CD4-positive, alpha-beta T cell (primary cell): ENCODE measurements at regions not wholly inside any gene's neighbourhood (a gene's known extent, or its start where the extent isn't known, plus 50 kb on each side); places are given as distances from the start of the nearest gene placed in this dataset.

Experiments
- ATAC-seq: fragments of 200-7000 bp; cut with Tn5 transposase; one replicate; pipeline ENCODE4 v1.10.0; 2022; ENCODE audit warnings: mild to moderate bottlenecking; ENCODE audit not compliant: poor library complexity
- CTCF ChIA-PET: fragments of 350-600 bp; sonication (Branson Sonifier 250); formaldehyde crosslinking; loops from one replicate; lab custom pipeline; 2021; ENCODE audit warnings: antibody characterized with exemption, inconsistent platforms; lab: Charles Lee
- POLR2A ChIA-PET: fragments of 350-600 bp; sonication (Branson Sonifier 250); formaldehyde crosslinking; loops from one replicate; lab custom pipeline; 2021; ENCODE audit warnings: antibody characterized with exemption, inconsistent platforms; lab: Charles Lee
- DNase-seq, 14 experiments: peaks; one replicate each; pipeline ENCODE4 v3.0.0-alpha.2; 2013 to 2020; ENCODE audit warnings: mixed read lengths in 2 of 14
- H3K27ac ChIP-seq, 2 donors: one replicate each; pipeline versions ENCODE4 v1.5.1 to v1.7.0; 2013; ENCODE audit warnings: low read length in 2 of 2, low read depth in 1 of 2, mild to moderate bottlenecking in 1 of 2
- H3K27me3 ChIP-seq, 2 experiments: 1 replicate in 1 of 2; 2 replicates in 1 of 2; pipeline versions ENCODE4 v1.6.1 to v1.7.0; 2013; ENCODE audit warnings: low read length in 2 of 2, control low read depth in 1 of 2, mild to moderate bottlenecking in 1 of 2, moderate library complexity in 1 of 2; ENCODE audit not compliant: insufficient read depth in 2 of 2, control insufficient read depth in 1 of 2
- H3K36me3 ChIP-seq: one replicate; pipeline ENCODE4 v1.6.1; 2013; ENCODE audit warnings: low read length, control low read depth; ENCODE audit not compliant: insufficient read depth
- H3K4me1 ChIP-seq: one replicate; pipeline ENCODE4 v1.6.1; 2013; ENCODE audit warnings: low read length, control low read depth; ENCODE audit not compliant: insufficient read depth
- H3K4me3 ChIP-seq: one replicate; pipeline ENCODE4 v1.5.1; 2013; ENCODE audit warnings: mild to moderate bottlenecking, low read length, moderate library complexity
- H3K9me3 ChIP-seq, 2 experiments: 1 replicate in 1 of 2; 2 replicates in 1 of 2; pipeline versions ENCODE4 v1.6.1 to v1.7.0; 2013; ENCODE audit warnings: low read length in 2 of 2, mild to moderate bottlenecking in 2 of 2, control low read depth in 1 of 2, moderate library complexity in 1 of 2; ENCODE audit not compliant: control insufficient read depth in 1 of 2, insufficient read depth in 1 of 2
- H3K27ac Mint-ChIP-seq: one replicate; pipeline ENCODE4 v1.8.0; 2020; ENCODE audit warnings: mixed read lengths
- H3K27me3 Mint-ChIP-seq: one replicate; pipeline ENCODE4 v1.8.0; 2021; ENCODE audit warnings: mixed read lengths
- H3K36me3 Mint-ChIP-seq: one replicate; pipeline ENCODE4 v1.8.0; 2021; ENCODE audit warnings: low read depth, mixed read lengths
- H3K4me1 Mint-ChIP-seq: one replicate; pipeline ENCODE4 v1.8.0; 2021; ENCODE audit warnings: low read depth, mixed read lengths
- H3K4me3 Mint-ChIP-seq: one replicate; pipeline ENCODE4 v1.8.0; 2020; ENCODE audit warnings: mild to moderate bottlenecking, mixed read lengths
- H3K9me3 Mint-ChIP-seq: one replicate; pipeline ENCODE4 v1.8.0; 2020; ENCODE audit warnings: mixed read lengths
- intact Hi-C, 2 experiments: fragments of 100-400 bp; cut with DNase I in 1 of 2; cut with micrococcal nuclease in 1 of 2; formaldehyde crosslinking; loops; one replicate each; pipeline versions ENCODE4 v1.15.1 to v1.9.0; 2023 to 2025; cut with DNase I, micrococcal nuclease
- TF ChIP-seq, protein P1 (sequence below): fragments of 200-600 bp; IDR thresholded peaks from one replicate; pipeline ENCODE4 v1.8.0; 2022; ENCODE audit warnings: antibody characterized with exemption, mild to moderate bottlenecking

DNA sequence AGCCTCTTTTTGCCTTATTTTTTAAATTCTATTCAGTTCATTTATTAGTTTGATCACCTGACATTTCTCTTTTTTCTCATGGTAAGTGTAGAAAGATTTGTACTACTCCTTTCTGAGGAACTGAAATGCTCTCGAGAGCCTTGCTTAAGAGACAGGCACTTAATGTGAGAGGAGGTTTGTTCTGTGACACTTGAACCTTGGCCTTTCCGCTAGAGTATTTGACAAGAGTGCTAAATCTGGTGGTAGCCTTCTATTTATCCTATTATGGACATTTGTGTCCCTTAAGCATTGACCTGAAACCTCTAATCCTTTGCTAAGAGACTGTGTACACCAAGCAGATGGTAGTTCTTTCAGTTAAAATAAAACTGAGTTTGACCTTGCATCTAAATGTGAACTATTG is 805.0 kb upstream of the PTPRD start:
- H3K36me3 Mint-ChIP-seq = no peaks in the 10 kb centered on the region
- Histone ChIP-seq H3K27ac (no peak overlapping the region), H3K9me3 (peaks cover 0 to 19% of the 10 kb centered on the region in 2 experiments), H3K27me3 (no peaks in the 10 kb centered on the region), H3K4me3 (no peak overlapping the region), H3K36me3 (no peaks in the 10 kb centered on the region), H3K4me1 (no peaks in the 10 kb centered on the region)
- H3K4me1 Mint-ChIP-seq = no peaks in the 10 kb centered on the region
- POLR2A ChIA-PET = no interaction called here
- no peaks in the 10 kb centered on the region for H3K27me3 Mint-ChIP-seq
- CTCF ChIA-PET = no interaction called here
- no peak overlapping the region for H3K27ac Mint-ChIP-seq
- no peak for ATAC-seq
- H3K9me3 Mint-ChIP-seq = peaks cover 9% of the 10 kb centered on the region
- TF ChIP-seq, protein P1, sequence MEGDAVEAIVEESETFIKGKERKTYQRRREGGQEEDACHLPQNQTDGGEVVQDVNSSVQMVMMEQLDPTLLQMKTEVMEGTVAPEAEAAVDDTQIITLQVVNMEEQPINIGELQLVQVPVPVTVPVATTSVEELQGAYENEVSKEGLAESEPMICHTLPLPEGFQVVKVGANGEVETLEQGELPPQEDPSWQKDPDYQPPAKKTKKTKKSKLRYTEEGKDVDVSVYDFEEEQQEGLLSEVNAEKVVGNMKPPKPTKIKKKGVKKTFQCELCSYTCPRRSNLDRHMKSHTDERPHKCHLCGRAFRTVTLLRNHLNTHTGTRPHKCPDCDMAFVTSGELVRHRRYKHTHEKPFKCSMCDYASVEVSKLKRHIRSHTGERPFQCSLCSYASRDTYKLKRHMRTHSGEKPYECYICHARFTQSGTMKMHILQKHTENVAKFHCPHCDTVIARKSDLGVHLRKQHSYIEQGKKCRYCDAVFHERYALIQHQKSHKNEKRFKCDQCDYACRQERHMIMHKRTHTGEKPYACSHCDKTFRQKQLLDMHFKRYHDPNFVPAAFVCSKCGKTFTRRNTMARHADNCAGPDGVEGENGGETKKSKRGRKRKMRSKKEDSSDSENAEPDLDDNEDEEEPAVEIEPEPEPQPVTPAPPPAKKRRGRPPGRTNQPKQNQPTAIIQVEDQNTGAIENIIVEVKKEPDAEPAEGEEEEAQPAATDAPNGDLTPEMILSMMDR = no peak
- intact Hi-C loops = no loop called here
- no peak for DNase-seq
- no peak overlapping the region for H3K4me3 Mint-ChIP-seq

DNA sequence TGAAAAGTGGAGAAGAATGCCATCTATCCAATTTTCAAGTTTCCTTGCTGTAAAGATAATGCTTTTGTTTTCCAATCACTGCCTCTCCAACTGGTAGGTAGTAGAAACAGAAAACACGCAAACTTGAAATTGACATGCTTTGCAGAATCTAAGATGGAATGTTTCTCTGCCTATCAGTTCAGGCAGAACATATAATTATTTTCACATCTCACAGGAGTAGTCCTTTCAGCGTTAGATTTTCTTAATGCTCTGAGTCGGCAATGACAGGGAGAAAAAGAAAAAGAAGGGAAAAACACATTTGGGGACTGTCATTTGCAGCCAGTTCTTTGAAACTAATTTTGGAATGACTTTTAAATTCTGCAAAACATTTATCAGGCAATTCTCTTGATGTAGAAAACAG is 818.7 kb upstream of the PTPRD start:
- H3K4me1 ChIP-seq = no peaks in the 10 kb centered on the region
- ATAC-seq = no peak
- H3K4me3 Mint-ChIP-seq = no peak overlapping the region
- H3K27ac ChIP-seq = no peak overlapping the region
- no peaks in the 10 kb centered on the region for H3K36me3 ChIP-seq
- H3K9me3 ChIP-seq = peaks cover 0 to 4% of the 10 kb centered on the region in 2 experiments
- ChIA-PET POLR2A (no interaction called here), CTCF (no interaction called here)
- H3K27ac Mint-ChIP-seq = no peak overlapping the region
- peaks cover 8% of the 10 kb centered on the region for H3K9me3 Mint-ChIP-seq
- H3K4me1 Mint-ChIP-seq = no peaks in the 10 kb centered on the region
- H3K27me3 ChIP-seq = no peaks in the 10 kb centered on the region
- intact Hi-C loops = no loop called here
- DNase-seq = no peak
- TF ChIP-seq, protein P1 = no peak
- H3K27me3 Mint-ChIP-seq = no peaks in the 10 kb centered on the region
- no peak overlapping the region for H3K4me3 ChIP-seq
- H3K36me3 Mint-ChIP-seq = no peaks in the 10 kb centered on the region

DNA sequence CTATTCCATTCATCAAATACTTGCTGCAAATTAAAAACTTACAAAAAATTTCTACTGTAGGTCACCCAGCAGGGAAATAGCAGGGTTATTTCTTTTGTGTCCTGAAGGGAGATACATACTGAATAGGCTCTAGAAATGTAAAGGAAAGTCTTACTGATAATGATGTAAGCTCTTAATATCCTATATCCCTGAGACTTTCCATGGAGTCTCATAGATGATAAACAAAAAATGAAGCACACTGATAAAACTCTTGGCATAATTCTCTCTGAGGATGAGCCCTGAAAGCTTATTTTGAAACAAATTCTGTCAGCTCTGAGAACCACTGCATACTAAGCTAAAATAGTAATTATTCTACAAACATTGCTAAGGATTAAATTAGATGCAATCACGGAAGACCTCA is 819.6 kb upstream of the PTPRD start:
- ChIA-PET CTCF (no interaction called here), POLR2A (no interaction called here)
- no peak for DNase-seq
- Mint-ChIP-seq H3K4me3 (no peak overlapping the region), H3K36me3 (no peaks in the 10 kb centered on the region), H3K4me1 (no peaks in the 10 kb centered on the region), H3K27me3 (no peaks in the 10 kb centered on the region), H3K27ac (no peak overlapping the region), H3K9me3 (peaks cover 7% of the 10 kb centered on the region)
- Histone ChIP-seq H3K27ac (no peak overlapping the region), H3K36me3 (no peaks in the 10 kb centered on the region), H3K27me3 (no peaks in the 10 kb centered on the region), H3K9me3 (no peaks in the 10 kb centered on the region), H3K4me1 (no peaks in the 10 kb centered on the region), H3K4me3 (no peak overlapping the region)
- TF ChIP-seq, protein P1 = no peak
- no peak for ATAC-seq
- intact Hi-C loops = no loop called here
